GM23248 (cell line): ENCODE measurements at regions not wholly inside any gene's neighbourhood (a gene's known extent, or its start where the extent isn't known, plus 50 kb on each side); places are given as distances from the start of the nearest gene placed in this dataset.
"Not testable (repeated sequence)": the region's sequence is repeated elsewhere in the genome, so short reads cannot be mapped to it uniquely, and the experiment has no call there.

Source experiments
- EZH2 ChIP-seq: fragments of 200-600 bp; sonication (generic); IDR thresholded peaks from 2 replicates; pipeline ENCODE4 v1.6.1; 2018; ENCODE audit warnings: antibody characterized with exemption, mild to moderate bottlenecking; ENCODE audit not compliant: insufficient read depth, poor library complexity, severe bottlenecking
- EZH2phosphoT487 ChIP-seq: fragments of 200-600 bp; sonication (generic); IDR thresholded peaks from 2 replicates; pipeline ENCODE4 v1.6.1; 2018; ENCODE audit warnings: antibody characterized with exemption, moderate library complexity, mild to moderate bottlenecking, low read depth; ENCODE audit not compliant: insufficient read depth

GRCh38 chr1:835509-835908, 88.2 kb upstream of the SAMD11 start:
- not testable (repeated sequence) for TF ChIP-seq EZH2phosphoT487, EZH2
